Cardiac muscle cell (in vitro differentiated cells and primary cell): ENCODE measurements at regions not wholly inside any gene's neighbourhood (a gene's known extent, or its start where the extent isn't known, plus 50 kb on each side); places are given as distances from the start of the nearest gene placed in this dataset.

Experiments used
- DNase-seq, 2 donors: peaks; one replicate each; pipeline versions ENCODE4 v3.0.0 to v3.0.0-alpha.2; 2010 to 2017; ENCODE audit warnings: low read depth in 1 of 2, low spot score in 1 of 2
- H3K27ac ChIP-seq: fragments of 200-600 bp; sonication (generic); 2 replicates; pipeline ENCODE4 v1.5.1; 2016
- H3K27me3 ChIP-seq: fragments of 200-600 bp; sonication (generic); 2 replicates; pipeline ENCODE4 v1.6.0; 2016; ENCODE audit warnings: control low read depth
- H3K36me3 ChIP-seq: fragments of 200-600 bp; sonication (generic); 2 replicates; pipeline ENCODE4 v1.5.1; 2016; ENCODE audit warnings: control low read depth
- H3K4me1 ChIP-seq: fragments of 200-600 bp; sonication (generic); 2 replicates; pipeline ENCODE4 v1.8.1; 2017; ENCODE audit warnings: low read depth, mild to moderate bottlenecking, mixed run types
- H3K4me3 ChIP-seq: fragments of 200-600 bp; sonication (generic); 2 replicates; pipeline ENCODE4 v1.5.1; 2016; ENCODE audit warnings: mild to moderate bottlenecking
- H3K9me3 ChIP-seq: fragments of 200-600 bp; sonication (generic); 2 replicates; pipeline ENCODE4 v1.5.1; 2017; ENCODE audit warnings: low read depth, mild to moderate bottlenecking, control low read depth
- TF ChIP-seq, protein P1 (sequence below): IDR thresholded peaks from 2 replicates; pipeline ENCODE4 v1.5.1; 2012; ENCODE audit warnings: low read depth, mild to moderate bottlenecking, low read length

DNA sequence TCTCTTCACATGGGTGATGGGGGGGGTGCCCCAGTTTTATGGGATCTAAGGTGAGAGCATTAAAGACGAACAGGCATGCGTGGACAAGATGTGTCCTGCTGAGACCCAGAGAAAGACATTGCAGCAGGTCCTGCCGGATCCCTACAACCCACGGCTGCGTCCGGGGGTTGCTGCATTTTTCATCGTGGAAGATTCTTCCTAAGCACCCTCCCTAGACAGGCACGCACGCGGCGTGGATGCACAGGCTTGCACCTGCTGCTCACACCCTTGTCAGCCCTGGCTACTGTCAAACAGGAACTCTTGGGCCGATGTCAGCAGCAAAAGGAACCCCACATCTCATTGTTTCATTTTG, 280.6 kb upstream of the RTL1 start:
- Histone ChIP-seq H3K9me3 (no peaks in the 10 kb centered on the region), H3K36me3 (no peaks in the 10 kb centered on the region), H3K27ac (no peak overlapping the region), H3K4me3 (no peak overlapping the region), H3K4me1 (no peaks in the 10 kb centered on the region), H3K27me3 (no peaks in the 10 kb centered on the region)
- no peak for DNase-seq
- TF ChIP-seq, protein P1, sequence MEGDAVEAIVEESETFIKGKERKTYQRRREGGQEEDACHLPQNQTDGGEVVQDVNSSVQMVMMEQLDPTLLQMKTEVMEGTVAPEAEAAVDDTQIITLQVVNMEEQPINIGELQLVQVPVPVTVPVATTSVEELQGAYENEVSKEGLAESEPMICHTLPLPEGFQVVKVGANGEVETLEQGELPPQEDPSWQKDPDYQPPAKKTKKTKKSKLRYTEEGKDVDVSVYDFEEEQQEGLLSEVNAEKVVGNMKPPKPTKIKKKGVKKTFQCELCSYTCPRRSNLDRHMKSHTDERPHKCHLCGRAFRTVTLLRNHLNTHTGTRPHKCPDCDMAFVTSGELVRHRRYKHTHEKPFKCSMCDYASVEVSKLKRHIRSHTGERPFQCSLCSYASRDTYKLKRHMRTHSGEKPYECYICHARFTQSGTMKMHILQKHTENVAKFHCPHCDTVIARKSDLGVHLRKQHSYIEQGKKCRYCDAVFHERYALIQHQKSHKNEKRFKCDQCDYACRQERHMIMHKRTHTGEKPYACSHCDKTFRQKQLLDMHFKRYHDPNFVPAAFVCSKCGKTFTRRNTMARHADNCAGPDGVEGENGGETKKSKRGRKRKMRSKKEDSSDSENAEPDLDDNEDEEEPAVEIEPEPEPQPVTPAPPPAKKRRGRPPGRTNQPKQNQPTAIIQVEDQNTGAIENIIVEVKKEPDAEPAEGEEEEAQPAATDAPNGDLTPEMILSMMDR = no peak

DNA sequence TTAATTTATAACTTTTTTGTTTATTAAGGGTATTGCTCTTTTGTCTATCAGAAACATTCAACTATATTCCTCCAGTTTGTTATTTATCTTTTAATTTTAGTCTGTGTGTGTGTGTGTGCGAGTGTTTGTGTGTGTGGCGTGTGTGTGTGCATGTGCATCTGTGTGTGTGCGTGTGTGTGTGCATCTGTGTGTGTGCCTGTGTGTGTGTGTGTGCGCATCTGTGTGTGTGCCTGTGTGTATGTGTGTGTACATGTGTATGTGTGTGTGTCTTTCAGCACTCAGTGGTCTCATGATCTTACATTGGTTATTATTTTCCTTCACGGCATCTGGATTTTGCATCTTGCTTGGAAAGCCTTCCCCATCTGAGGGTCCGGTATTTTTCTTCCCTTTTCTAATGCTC, 281.1 kb upstream of the RTL1 start:
- Histone ChIP-seq H3K27ac (no peak overlapping the region), H3K27me3 (no peaks in the 10 kb centered on the region), H3K4me1 (no peaks in the 10 kb centered on the region), H3K36me3 (no peaks in the 10 kb centered on the region), H3K4me3 (no peak overlapping the region), H3K9me3 (no peaks in the 10 kb centered on the region)
- TF ChIP-seq, protein P1 = no peak
- no peak for DNase-seq

DNA sequence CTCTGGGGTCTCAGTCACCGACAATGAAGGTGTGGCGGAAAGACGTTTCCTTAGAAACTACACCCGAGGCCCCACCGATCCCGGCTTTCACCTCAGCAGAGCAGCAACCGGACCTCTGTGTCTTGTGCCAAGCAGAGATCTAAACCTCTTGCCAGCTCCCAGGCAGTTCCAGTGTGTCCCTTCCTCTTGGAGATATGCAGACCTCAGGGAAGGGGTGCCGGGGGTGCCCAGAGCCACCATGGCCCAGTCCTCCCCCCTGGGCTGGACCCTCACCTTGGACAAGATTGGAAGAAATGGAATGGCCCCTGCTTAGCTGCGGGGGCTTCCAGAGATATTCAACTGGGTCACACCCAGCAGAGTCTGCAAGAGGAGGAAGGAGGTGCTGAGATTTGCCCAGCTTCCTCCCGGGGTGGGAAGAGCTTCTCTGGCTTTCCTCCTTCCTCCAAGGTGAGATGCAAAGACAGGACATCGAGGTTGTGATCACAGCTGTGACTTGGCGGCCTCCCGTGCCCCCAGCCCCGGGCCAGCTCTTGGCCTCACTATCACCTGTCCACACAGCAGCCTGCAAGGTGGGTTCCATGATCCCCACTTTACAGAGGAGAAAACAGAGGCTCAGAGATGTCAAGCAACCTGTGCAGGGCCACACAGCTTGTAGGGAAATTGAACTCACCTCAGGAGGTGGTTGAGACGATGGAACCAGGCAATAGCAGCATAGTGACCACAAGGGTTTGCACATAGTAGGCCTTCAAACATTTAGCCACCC, 281.7 kb upstream of the RTL1 start:
- TF ChIP-seq, protein P1 = no peak
- no peak for DNase-seq
- Histone ChIP-seq H3K36me3 (no peaks in the 10 kb centered on the region), H3K4me1 (no peaks in the 10 kb centered on the region), H3K9me3 (no peaks in the 10 kb centered on the region), H3K27me3 (no peaks in the 10 kb centered on the region), H3K27ac (no peak overlapping the region), H3K4me3 (no peak overlapping the region)

DNA sequence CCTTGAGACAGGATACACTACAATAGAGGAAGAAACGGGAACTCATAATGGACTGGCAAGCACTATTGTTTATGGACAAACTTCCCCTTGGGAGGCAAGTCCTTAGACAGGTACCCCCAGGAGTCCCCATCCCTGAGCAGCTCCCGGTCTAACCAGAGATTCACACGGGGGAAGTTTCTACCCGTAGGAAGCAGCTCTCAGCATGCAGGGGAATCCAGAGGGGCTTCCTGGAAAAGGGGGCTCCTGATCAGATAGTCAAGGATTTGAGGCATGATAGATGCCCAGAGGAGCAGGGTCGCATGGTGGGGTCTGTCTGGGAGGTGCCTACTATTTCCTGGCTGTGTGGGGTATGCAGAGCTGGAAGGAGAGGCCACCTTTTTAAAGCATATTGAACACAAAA, 282.4 kb upstream of the RTL1 start:
- Histone ChIP-seq H3K36me3 (no peaks in the 10 kb centered on the region), H3K9me3 (no peaks in the 10 kb centered on the region), H3K4me3 (no peak overlapping the region), H3K4me1 (no peaks in the 10 kb centered on the region), H3K27me3 (no peaks in the 10 kb centered on the region), H3K27ac (no peak overlapping the region)
- no peak for DNase-seq
- TF ChIP-seq, protein P1 = no peak

DNA sequence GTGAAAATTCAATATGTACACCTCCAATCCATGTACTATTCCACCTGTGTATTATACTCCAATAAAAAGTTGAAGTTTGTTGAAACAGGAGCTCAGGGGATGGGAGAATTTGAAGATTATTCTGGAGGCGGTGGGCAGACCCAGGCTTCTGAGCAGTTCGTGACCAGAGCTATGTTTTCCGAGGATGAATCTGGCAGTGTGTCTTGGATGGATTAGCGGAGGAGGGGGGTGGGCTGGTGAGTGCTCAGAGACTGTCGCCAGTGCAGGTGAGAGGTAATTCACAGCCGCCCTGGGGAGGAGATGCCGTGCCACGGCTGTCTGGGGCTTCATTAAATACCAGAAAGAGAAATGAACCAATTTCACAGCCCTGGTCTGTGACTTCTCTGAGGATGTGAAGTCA, 283.0 kb upstream of the RTL1 start:
- H3K27ac ChIP-seq = no peak overlapping the region
- no peaks in the 10 kb centered on the region for H3K36me3 ChIP-seq
- H3K4me1 ChIP-seq = no peaks in the 10 kb centered on the region
- H3K4me3 ChIP-seq = no peak overlapping the region
- no peak for DNase-seq
- TF ChIP-seq, protein P1 = no peak
- H3K27me3 ChIP-seq = no peaks in the 10 kb centered on the region
- H3K9me3 ChIP-seq = no peaks in the 10 kb centered on the region
